HCT116 (cell line): ENCODE measurements at regions not wholly inside any gene's neighbourhood (a gene's known extent, or its start where the extent isn't known, plus 50 kb on each side); places are given as distances from the start of the nearest gene placed in this dataset.

ENCODE experiments used
- CEBPB ChIP-seq: IDR thresholded peaks from 2 replicates; pipeline ENCODE4 v1.6.1; 2012; ENCODE audit warnings: low read depth
- CTCF ChIP-seq, 3 experiments: fragments of 200-600 bp in 1 of 3; sonication (generic) in 1 of 3; IDR thresholded peaks in 2 of 3; conservative IDR thresholded peaks in 1 of 3; 2 replicates each; pipeline ENCODE4 v1.5.1; 2012 to 2017; ENCODE audit warnings: low read depth in 2 of 3, low read length in 2 of 3, antibody characterized with exemption in 1 of 3, borderline replicate concordance in 1 of 3, control low read depth in 1 of 3, mild to moderate bottlenecking in 1 of 3, mixed read lengths in 1 of 3, mixed run types in 1 of 3, moderate library complexity in 1 of 3; ENCODE audit not compliant: insufficient read depth in 1 of 3
- EGR1 ChIP-seq: IDR thresholded peaks from 2 replicates; pipeline ENCODE4 v1.6.1; 2012; ENCODE audit warnings: low read depth
- EZH2 ChIP-seq: fragments of 200-600 bp; sonication (generic); IDR thresholded peaks from 2 replicates; pipeline ENCODE4 v1.6.1; 2017; ENCODE audit warnings: antibody characterized with exemption, mixed run types
- EZH2phosphoT487 ChIP-seq: fragments of 200-600 bp; IDR thresholded peaks from 2 replicates; pipeline ENCODE4 v1.6.1; 2018; ENCODE audit warnings: antibody characterized with exemption, borderline replicate concordance
- POLR2A ChIP-seq: IDR thresholded peaks from 2 replicates; pipeline ENCODE4 v1.7.0; 2011; ENCODE audit warnings: borderline replicate concordance; ENCODE audit not compliant: insufficient read depth, insufficient read length; ENCODE audit errors: extremely low read depth
- POLR2AphosphoS5 ChIP-seq: IDR thresholded peaks from 2 replicates; pipeline ENCODE4 v1.6.1; 2011; ENCODE audit warnings: mild to moderate bottlenecking, low read depth, low read length, moderate library complexity
- RAD21 ChIP-seq: IDR thresholded peaks from 2 replicates; pipeline ENCODE4 v1.6.1; 2012; ENCODE audit warnings: low read depth, mild to moderate bottlenecking
- SIN3A ChIP-seq: IDR thresholded peaks from 2 replicates; pipeline ENCODE4 v1.6.1; 2012; ENCODE audit warnings: low read depth
- SP1 ChIP-seq: IDR thresholded peaks from 2 replicates; pipeline ENCODE4 v1.6.1; 2012; ENCODE audit warnings: low read depth
- YY1 ChIP-seq: IDR thresholded peaks from 2 replicates; pipeline ENCODE4 v1.6.1; 2011; ENCODE audit warnings: low read length, low read depth, moderate library complexity, mild to moderate bottlenecking; ENCODE audit not compliant: insufficient replicate concordance; ENCODE audit errors: extremely low read depth
- ZNF274 ChIP-seq: fragments of 200-500 bp; sonication (Bioruptor generic); IDR thresholded peaks from 2 replicates; pipeline ENCODE4 v1.6.1; 2014; ENCODE audit warnings: mild to moderate bottlenecking, low read depth, low read length, inconsistent platforms
- TF ChIP-seq, protein P1 (sequence below): IDR thresholded peaks from 2 replicates; pipeline ENCODE4 v1.6.1; 2011; ENCODE audit warnings: mild to moderate bottlenecking, low read length, moderate library complexity; ENCODE audit not compliant: insufficient replicate concordance; ENCODE audit errors: extremely low read depth
- TF ChIP-seq, protein P2 (sequence below): IDR thresholded peaks from 2 replicates; pipeline ENCODE4 v1.6.1; 2012; ENCODE audit warnings: low read depth

DNA sequence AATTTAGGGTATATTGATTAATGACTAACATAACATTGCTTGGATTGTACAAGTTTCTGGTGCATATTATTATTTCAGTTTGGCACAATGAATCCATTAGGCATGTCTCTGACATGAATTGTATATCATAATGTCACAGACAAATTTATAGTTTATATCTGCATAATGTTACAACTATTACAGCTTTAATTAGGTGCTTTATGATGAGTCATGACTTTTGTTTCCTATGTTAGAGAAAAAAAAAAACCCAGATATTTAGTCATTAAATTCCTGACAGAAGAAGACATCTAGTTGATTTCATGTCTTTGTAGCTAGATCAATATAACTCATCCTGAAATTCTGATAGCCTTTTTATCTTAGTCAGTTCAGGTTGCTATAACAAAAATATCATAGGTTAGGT lies 385.7 kb upstream of the EPHA5 start:
- TF ChIP-seq EZH2phosphoT487 (no peak), POLR2A (no peak), CTCF (IDR thresholded peaks at IDR 0.05 in 2 of 3, conservative IDR thresholded peaks at IDR 0.05 in 1 of 3; ENCODE audit: borderline replicate concordance in 1 of 3, insufficient read depth in 1 of 3, low read depth in 2 of 3, low read length in 2 of 3) (no peak), EGR1 (no peak), YY1 (no peak), SP1 (no peak), POLR2AphosphoS5 (no peak), EZH2 (no peak), SIN3A (no peak), ZNF274 (no peak), CEBPB (no peak), RAD21 (no peak)
- TF ChIP-seq, protein P1, sequence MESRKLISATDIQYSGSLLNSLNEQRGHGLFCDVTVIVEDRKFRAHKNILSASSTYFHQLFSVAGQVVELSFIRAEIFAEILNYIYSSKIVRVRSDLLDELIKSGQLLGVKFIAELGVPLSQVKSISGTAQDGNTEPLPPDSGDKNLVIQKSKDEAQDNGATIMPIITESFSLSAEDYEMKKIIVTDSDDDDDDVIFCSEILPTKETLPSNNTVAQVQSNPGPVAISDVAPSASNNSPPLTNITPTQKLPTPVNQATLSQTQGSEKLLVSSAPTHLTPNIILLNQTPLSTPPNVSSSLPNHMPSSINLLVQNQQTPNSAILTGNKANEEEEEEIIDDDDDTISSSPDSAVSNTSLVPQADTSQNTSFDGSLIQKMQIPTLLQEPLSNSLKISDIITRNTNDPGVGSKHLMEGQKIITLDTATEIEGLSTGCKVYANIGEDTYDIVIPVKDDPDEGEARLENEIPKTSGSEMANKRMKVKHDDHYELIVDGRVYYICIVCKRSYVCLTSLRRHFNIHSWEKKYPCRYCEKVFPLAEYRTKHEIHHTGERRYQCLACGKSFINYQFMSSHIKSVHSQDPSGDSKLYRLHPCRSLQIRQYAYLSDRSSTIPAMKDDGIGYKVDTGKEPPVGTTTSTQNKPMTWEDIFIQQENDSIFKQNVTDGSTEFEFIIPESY = no peak
- TF ChIP-seq, protein P2, sequence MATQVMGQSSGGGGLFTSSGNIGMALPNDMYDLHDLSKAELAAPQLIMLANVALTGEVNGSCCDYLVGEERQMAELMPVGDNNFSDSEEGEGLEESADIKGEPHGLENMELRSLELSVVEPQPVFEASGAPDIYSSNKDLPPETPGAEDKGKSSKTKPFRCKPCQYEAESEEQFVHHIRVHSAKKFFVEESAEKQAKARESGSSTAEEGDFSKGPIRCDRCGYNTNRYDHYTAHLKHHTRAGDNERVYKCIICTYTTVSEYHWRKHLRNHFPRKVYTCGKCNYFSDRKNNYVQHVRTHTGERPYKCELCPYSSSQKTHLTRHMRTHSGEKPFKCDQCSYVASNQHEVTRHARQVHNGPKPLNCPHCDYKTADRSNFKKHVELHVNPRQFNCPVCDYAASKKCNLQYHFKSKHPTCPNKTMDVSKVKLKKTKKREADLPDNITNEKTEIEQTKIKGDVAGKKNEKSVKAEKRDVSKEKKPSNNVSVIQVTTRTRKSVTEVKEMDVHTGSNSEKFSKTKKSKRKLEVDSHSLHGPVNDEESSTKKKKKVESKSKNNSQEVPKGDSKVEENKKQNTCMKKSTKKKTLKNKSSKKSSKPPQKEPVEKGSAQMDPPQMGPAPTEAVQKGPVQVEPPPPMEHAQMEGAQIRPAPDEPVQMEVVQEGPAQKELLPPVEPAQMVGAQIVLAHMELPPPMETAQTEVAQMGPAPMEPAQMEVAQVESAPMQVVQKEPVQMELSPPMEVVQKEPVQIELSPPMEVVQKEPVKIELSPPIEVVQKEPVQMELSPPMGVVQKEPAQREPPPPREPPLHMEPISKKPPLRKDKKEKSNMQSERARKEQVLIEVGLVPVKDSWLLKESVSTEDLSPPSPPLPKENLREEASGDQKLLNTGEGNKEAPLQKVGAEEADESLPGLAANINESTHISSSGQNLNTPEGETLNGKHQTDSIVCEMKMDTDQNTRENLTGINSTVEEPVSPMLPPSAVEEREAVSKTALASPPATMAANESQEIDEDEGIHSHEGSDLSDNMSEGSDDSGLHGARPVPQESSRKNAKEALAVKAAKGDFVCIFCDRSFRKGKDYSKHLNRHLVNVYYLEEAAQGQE = no peak
